Loucy (cell line): ENCODE measurements at regions not wholly inside any gene's neighbourhood (a gene's known extent, or its start where the extent isn't known, plus 50 kb on each side); places are given as distances from the start of the nearest gene placed in this dataset.

Source experiments
- EZH2phosphoT487 ChIP-seq: fragments of 200-600 bp; IDR thresholded peaks from 2 replicates; pipeline ENCODE4 v1.6.1; 2018; ENCODE audit warnings: antibody characterized with exemption, mild to moderate bottlenecking, moderate library complexity, borderline replicate concordance
- TF ChIP-seq, protein P1 (sequence below): fragments of 200-600 bp; sonication (generic); conservative IDR thresholded peaks from 2 replicates; pipeline ENCODE4 v1.5.1; 2014; ENCODE audit warnings: mild to moderate bottlenecking, antibody characterized with exemption, low read length

DNA sequence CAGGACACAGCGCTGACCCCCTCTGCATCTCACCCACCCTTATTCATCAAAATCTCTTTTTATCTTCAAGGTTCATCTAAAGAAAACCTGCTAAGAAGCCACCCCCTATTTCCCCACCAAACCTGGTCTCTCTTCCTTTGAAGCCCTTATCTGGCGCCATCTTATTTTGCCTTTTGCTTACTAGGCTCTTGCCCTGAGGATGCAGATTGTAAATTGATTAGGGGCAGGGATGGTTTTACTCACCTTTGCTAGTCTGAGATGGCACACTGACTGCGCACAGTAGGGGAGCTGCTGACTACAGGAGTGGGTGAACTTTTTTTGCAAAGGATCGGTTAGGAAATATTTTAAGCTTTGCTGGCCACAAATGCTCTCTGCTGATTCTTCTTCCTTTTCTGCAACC is 78.9 kb upstream of the BHLHE40 start:
- TF ChIP-seq, protein P1, sequence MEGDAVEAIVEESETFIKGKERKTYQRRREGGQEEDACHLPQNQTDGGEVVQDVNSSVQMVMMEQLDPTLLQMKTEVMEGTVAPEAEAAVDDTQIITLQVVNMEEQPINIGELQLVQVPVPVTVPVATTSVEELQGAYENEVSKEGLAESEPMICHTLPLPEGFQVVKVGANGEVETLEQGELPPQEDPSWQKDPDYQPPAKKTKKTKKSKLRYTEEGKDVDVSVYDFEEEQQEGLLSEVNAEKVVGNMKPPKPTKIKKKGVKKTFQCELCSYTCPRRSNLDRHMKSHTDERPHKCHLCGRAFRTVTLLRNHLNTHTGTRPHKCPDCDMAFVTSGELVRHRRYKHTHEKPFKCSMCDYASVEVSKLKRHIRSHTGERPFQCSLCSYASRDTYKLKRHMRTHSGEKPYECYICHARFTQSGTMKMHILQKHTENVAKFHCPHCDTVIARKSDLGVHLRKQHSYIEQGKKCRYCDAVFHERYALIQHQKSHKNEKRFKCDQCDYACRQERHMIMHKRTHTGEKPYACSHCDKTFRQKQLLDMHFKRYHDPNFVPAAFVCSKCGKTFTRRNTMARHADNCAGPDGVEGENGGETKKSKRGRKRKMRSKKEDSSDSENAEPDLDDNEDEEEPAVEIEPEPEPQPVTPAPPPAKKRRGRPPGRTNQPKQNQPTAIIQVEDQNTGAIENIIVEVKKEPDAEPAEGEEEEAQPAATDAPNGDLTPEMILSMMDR = no peak
- TF ChIP-seq EZH2phosphoT487 = no peak
